ENCODE measurements at regions not wholly inside any gene's neighbourhood (a gene's known extent, or its start where the extent isn't known, plus 50 kb on each side); places are given as distances from the start of the nearest gene placed in this dataset.

DNA sequence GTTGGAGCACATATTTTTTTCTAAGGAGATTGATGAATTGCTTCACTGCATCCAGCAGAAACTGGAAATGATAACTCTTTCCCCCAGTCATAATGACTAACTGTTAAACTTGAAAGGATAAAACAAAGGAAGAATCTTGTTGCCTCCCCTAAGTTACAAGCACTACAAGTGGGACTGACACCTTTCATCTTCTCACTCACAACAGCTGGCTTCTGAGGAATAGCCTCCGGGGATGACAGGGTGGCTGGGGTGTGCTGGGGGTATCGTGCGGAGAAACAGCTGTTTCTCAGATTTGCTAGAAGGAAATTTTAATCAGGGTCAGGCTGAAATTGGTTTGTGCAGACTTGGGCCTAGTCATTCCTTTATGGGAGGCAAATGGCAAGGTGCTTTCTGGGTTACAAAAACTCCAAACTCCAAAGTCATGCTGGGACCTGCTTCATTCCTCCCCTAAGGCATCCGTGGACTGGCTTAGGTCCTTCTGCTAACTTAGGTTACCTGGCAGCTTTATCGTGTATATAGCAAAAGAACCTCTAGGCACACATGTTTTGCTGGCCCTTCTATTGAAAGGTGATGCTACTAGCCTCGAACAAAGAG lies 557.2 kb downstream of the TOX3 start:
- TF ChIP-seq, protein P1, sequence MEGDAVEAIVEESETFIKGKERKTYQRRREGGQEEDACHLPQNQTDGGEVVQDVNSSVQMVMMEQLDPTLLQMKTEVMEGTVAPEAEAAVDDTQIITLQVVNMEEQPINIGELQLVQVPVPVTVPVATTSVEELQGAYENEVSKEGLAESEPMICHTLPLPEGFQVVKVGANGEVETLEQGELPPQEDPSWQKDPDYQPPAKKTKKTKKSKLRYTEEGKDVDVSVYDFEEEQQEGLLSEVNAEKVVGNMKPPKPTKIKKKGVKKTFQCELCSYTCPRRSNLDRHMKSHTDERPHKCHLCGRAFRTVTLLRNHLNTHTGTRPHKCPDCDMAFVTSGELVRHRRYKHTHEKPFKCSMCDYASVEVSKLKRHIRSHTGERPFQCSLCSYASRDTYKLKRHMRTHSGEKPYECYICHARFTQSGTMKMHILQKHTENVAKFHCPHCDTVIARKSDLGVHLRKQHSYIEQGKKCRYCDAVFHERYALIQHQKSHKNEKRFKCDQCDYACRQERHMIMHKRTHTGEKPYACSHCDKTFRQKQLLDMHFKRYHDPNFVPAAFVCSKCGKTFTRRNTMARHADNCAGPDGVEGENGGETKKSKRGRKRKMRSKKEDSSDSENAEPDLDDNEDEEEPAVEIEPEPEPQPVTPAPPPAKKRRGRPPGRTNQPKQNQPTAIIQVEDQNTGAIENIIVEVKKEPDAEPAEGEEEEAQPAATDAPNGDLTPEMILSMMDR (IDR thresholded peaks at IDR 0.05), result no peak

DNA sequence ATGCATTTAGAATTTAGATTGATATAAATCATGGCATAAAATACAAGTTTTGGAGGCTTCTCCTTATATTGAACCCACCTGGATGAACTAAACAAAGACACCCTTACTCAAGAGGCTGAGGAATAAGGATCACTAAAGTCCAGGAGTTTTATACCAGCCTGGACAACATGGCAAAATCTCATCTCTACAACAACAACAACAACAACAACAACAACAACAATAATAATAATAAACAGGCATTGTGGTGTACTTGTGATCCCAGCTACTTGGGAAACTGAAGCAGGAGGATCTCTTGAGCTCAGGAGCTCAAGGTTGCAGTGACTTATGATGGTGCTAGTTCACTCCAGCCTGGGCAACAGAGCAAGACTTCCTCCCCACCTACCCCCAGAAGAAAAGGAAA lies 558.0 kb downstream of the TOX3 start:
- no peak for DNase-seq
- H3K9me3 Mint-ChIP-seq, result no peaks in the 10 kb centered on the region
- peaks cover 3% of the 10 kb centered on the region for H3K27me3 Mint-ChIP-seq (ENCODE audit: insufficient read depth)
- TF ChIP-seq, protein P1 (IDR thresholded peaks at IDR 0.05), result no peak
- H3K36me3 Mint-ChIP-seq (ENCODE audit: low read depth), result no peaks in the 10 kb centered on the region
- H3K4me3 Mint-ChIP-seq, result no peak overlapping the region
- no peak overlapping the region for H3K27ac Mint-ChIP-seq
- H3K4me1 Mint-ChIP-seq (ENCODE audit: low read depth), result no peaks in the 10 kb centered on the region

More for the DNA sequence above, 557.2 kb downstream of the TOX3 start:
- no peaks in the 10 kb centered on the region for H3K4me1 Mint-ChIP-seq (ENCODE audit: low read depth)
- H3K36me3 Mint-ChIP-seq (ENCODE audit: low read depth), result no peaks in the 10 kb centered on the region
- H3K27me3 Mint-ChIP-seq (ENCODE audit: insufficient read depth), result peaks cover 3% of the 10 kb centered on the region
- H3K4me3 Mint-ChIP-seq, result no peak overlapping the region
- H3K9me3 Mint-ChIP-seq, result no peaks in the 10 kb centered on the region
- no peak for DNase-seq
- no peak overlapping the region for H3K27ac Mint-ChIP-seq

DNA sequence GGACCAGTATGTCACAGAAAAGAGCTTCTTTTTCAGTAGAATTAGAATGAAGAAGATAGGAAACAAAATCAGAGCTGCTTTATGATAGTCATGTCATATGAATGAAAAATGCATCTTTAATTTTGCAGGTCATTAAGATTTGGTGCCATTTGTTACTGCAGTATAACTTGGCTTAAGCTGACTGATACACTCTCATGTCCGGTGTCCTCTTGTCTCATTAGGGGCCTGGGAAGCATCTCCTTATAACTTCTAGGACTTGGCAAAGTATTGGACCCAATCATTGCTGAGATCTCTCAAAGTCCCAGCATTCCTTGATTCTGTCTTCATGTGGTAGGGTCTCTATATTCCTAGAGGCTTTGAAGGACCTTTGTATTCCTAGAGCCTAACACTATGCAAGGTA lies 559.4 kb downstream of the TOX3 start:
- Mint-ChIP-seq H3K27me3 (ENCODE audit: insufficient read depth) (peaks cover 4% of the 10 kb centered on the region), H3K4me3 (no peak overlapping the region), H3K4me1 (ENCODE audit: low read depth) (no peaks in the 10 kb centered on the region), H3K36me3 (ENCODE audit: low read depth) (no peaks in the 10 kb centered on the region), H3K9me3 (no peaks in the 10 kb centered on the region), H3K27ac (no peak overlapping the region)
- no peak for DNase-seq
- TF ChIP-seq, protein P1 (IDR thresholded peaks at IDR 0.05), result no peak

DNA sequence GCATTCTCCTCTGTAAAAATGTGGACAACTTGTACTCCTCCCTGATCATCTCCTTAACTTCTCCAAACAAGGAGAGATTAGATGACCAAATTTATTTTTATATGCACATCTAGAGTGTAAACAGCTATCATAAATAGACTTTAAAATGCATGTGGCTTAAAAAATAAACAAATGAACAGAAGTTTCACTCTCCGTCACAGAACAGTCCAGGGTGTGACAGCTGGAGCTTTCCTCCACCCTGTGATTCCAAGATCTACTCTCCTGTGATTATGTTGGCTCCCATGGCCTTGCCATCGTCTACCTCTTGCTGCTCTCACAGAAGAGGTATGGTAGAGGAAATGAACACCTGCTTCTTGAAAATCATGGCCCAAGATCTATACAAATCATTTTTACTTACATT lies 560.2 kb downstream of the TOX3 start:
- Mint-ChIP-seq H3K4me3 (no peak overlapping the region), H3K9me3 (no peaks in the 10 kb centered on the region), H3K36me3 (ENCODE audit: low read depth) (no peaks in the 10 kb centered on the region), H3K4me1 (ENCODE audit: low read depth) (no peaks in the 10 kb centered on the region), H3K27ac (no peak overlapping the region), H3K27me3 (ENCODE audit: insufficient read depth) (peaks cover 4% of the 10 kb centered on the region)
- no peak for DNase-seq
- TF ChIP-seq, protein P1 (IDR thresholded peaks at IDR 0.05), result no peak

DNA sequence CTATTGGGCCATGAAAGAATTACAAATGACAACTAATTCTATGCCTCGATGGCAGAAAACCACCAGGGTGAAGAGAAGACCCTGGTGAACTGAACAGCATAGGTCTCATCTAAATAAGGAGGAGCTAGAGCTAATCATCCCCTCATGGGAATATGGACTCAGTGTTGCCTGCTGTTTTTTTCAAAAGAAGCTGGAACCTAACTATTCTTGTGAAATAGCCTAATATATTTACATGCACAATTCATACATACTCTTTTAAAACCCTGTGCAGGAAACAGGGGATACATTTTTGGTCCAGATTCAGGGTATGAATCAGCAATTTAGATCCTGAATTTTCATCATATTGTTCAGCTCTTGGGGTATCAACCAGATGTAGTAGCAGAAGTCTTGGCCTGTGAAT lies 560.6 kb downstream of the TOX3 start:
- TF ChIP-seq, protein P1 (IDR thresholded peaks at IDR 0.05), result no peak
- H3K27me3 Mint-ChIP-seq (ENCODE audit: insufficient read depth), result peaks cover 3% of the 10 kb centered on the region
- DNase-seq, result no peak
- H3K4me1 Mint-ChIP-seq (ENCODE audit: low read depth), result no peaks in the 10 kb centered on the region
- H3K27ac Mint-ChIP-seq, result no peak overlapping the region
- no peaks in the 10 kb centered on the region for H3K36me3 Mint-ChIP-seq (ENCODE audit: low read depth)
- H3K9me3 Mint-ChIP-seq, result no peaks in the 10 kb centered on the region
- H3K4me3 Mint-ChIP-seq, result no peak overlapping the region

DNA sequence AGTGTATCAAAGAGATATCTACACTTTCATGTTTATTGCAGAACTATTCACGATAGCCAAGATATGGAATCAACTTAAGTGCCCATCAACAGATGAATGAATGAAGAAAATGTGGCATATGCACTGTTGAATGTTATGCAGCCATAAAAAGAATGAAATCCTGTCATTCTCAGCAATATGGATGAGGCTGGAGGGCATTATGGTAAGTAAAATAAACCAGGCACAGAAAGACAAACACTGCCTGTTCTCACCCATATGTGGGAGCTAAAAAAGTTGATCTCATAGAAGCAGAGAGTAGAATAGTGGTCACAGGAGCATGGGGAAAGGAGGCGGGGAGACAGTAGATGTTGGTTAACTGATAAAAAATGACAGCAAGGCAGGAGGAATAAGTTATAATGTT lies 561.8 kb downstream of the TOX3 start:
- peaks cover 3% of the 10 kb centered on the region for H3K27me3 Mint-ChIP-seq (ENCODE audit: insufficient read depth)
- TF ChIP-seq, protein P1 (IDR thresholded peaks at IDR 0.05), result no peak
- no peaks in the 10 kb centered on the region for H3K9me3 Mint-ChIP-seq
- H3K27ac Mint-ChIP-seq, result no peak overlapping the region
- no peak for DNase-seq
- no peaks in the 10 kb centered on the region for H3K4me1 Mint-ChIP-seq (ENCODE audit: low read depth)
- H3K36me3 Mint-ChIP-seq (ENCODE audit: low read depth), result no peaks in the 10 kb centered on the region
- H3K4me3 Mint-ChIP-seq, result no peak overlapping the region

Measured in HFFc6 (cell line).